Keratinocyte (primary cell): ENCODE measurements at regions not wholly inside any gene's neighbourhood (a gene's known extent, or its start where the extent isn't known, plus 50 kb on each side); places are given as distances from the start of the nearest gene placed in this dataset.

Source experiments
- DNase-seq: peaks from one replicate; pipeline ENCODE4 v3.0.0-alpha.2; 2011; ENCODE audit warnings: low read depth, missing footprints, low spot score
- FAIRE-seq: peaks from 2 replicates; lab custom pipeline; 2011; peaks lifted over from hg19 to GRCh38; lab: Jason Lieb, UNC
- H2AFZ ChIP-seq: 2 replicates; pipeline ENCODE4 v1.6.0; 2012; ENCODE audit warnings: low read length, control low read depth, inconsistent platforms; ENCODE audit not compliant: control insufficient read depth
- H3K27ac ChIP-seq: 2 replicates; pipeline ENCODE4 v1.5.1; 2011; ENCODE audit warnings: low read length; ENCODE audit not compliant: control insufficient read depth, insufficient read depth
- H3K27me3 ChIP-seq: 3 replicates; pipeline ENCODE4 v1.6.0; 2011; ENCODE audit warnings: low read length; ENCODE audit not compliant: control insufficient read depth, insufficient read depth; ENCODE audit errors: extremely low read depth
- H3K36me3 ChIP-seq, 2 experiments: 2 replicates in 1 of 2; 3 replicates in 1 of 2; pipeline ENCODE4 v1.5.1; 2011; ENCODE audit warnings: low read length in 2 of 2, mild to moderate bottlenecking in 1 of 2; ENCODE audit not compliant: control insufficient read depth in 2 of 2, insufficient read depth in 2 of 2; ENCODE audit errors: extremely low read depth in 1 of 2
- H3K4me1 ChIP-seq: 3 replicates; pipeline ENCODE4 v1.5.1; 2011; ENCODE audit warnings: low read length; ENCODE audit not compliant: control insufficient read depth, insufficient read depth; ENCODE audit errors: extremely low read depth
- H3K4me2 ChIP-seq: 3 replicates; pipeline ENCODE4 v1.6.0; 2011; ENCODE audit warnings: low read depth, low read length; ENCODE audit not compliant: control insufficient read depth, insufficient read depth; ENCODE audit errors: extremely low read depth
- H3K4me3 ChIP-seq, 3 experiments: fragments of 200-600 bp in 1 of 3; sonication (generic) in 1 of 3; 2 replicates in 2 of 3; 3 replicates in 1 of 3; pipeline ENCODE4 v1.5.1; 2011 to 2016; ENCODE audit warnings: low read length in 3 of 3, mild to moderate bottlenecking in 3 of 3, control low read depth in 2 of 3, inconsistent platforms in 1 of 3, low read depth in 1 of 3, mixed read lengths in 1 of 3, mixed run types in 1 of 3, moderate library complexity in 1 of 3; ENCODE audit not compliant: control insufficient read depth in 2 of 3, insufficient read depth in 2 of 3; ENCODE audit errors: extremely low read depth in 1 of 3
- H3K79me2 ChIP-seq: 2 replicates; pipeline ENCODE4 v1.6.0; 2012; ENCODE audit warnings: low read length; ENCODE audit not compliant: control insufficient read depth, insufficient read depth
- H3K9ac ChIP-seq: 3 replicates; pipeline ENCODE4 v1.6.0; 2011; ENCODE audit warnings: low read length; ENCODE audit not compliant: control insufficient read depth, insufficient read depth; ENCODE audit errors: extremely low read depth
- H3K9me1 ChIP-seq: 3 replicates; pipeline ENCODE4 v1.6.0; 2011; ENCODE audit warnings: low read length; ENCODE audit not compliant: control insufficient read depth, insufficient read depth; ENCODE audit errors: extremely low read depth
- H3K9me3 ChIP-seq: 2 replicates; pipeline ENCODE4 v1.5.1; 2012; ENCODE audit warnings: low read depth, low read length; ENCODE audit not compliant: control insufficient read depth
- H4K20me1 ChIP-seq: 3 replicates; pipeline ENCODE4 v1.6.0; 2011; ENCODE audit warnings: low read length; ENCODE audit not compliant: control insufficient read depth, insufficient read depth; ENCODE audit errors: extremely low read depth
- CTCF ChIP-seq, 3 experiments: IDR thresholded peaks in 1 of 3; conservative IDR thresholded peaks in 1 of 3; optimal IDR thresholded peaks in 1 of 3; 2 replicates in 2 of 3; 3 replicates in 1 of 3; pipeline versions ENCODE3 to v1.5.1; 2011; ENCODE audit warnings: low read length in 3 of 3, mild to moderate bottlenecking in 3 of 3, moderate library complexity in 2 of 3, control low read depth in 1 of 3, inconsistent platforms in 1 of 3; ENCODE audit not compliant: insufficient read depth in 2 of 3; ENCODE audit errors: extremely low read depth in 1 of 3
- EZH2 ChIP-seq: IDR thresholded peaks from one replicate; pipeline ENCODE4 v1.6.1; 2012; ENCODE audit warnings: inconsistent platforms, mild to moderate bottlenecking, low read length, moderate library complexity
- dilution Hi-C: fragments of 300-500 bp; cut with MboI; formaldehyde crosslinking; loops from one replicate; pipeline ENCODE4 v1.7.0; 2020; ENCODE audit warnings: low sequenced_read_pairs; ENCODE audit not compliant: extremely low pct_ligation_motif_present

- dilution Hi-C loops: no loop called here
- Histone ChIP-seq H3K27ac (no peak overlapping the region), H3K27me3 (no peaks in the 10 kb centered on the region), H3K79me2 (no peaks in the 10 kb centered on the region), H3K9ac (no peak overlapping the region), H3K36me3 (no peaks in the 10 kb centered on the region), H4K20me1 (no peaks in the 10 kb centered on the region), H3K4me3 (no peak overlapping the region), H3K9me3 (no peaks in the 10 kb centered on the region), H3K4me2 (no peak overlapping the region), H2AFZ (no peak overlapping the region), H3K9me1 (no peaks in the 10 kb centered on the region), H3K4me1 (no peaks in the 10 kb centered on the region)
- no peak for TF ChIP-seq CTCF (optimal IDR thresholded peaks at IDR 0.05 in 1 of 3, IDR thresholded peaks at IDR 0.05 in 1 of 3, conservative IDR thresholded peaks at IDR 0.05 in 1 of 3; ENCODE audit: extremely low read depth in 1 of 3, insufficient read depth in 2 of 3, low read length in 3 of 3)
- TF ChIP-seq EZH2: no peak
- FAIRE-seq (no peak), DNase-seq (no peak)
Measured at GRCh38 chr2:22628906-22629305, 756.1 kb upstream of the KLHL29 start.

GRCh38 chr2:22634167-22634566, 750.8 kb upstream of the KLHL29 start:
- FAIRE-seq (no peak), DNase-seq (no peak)
- Histone ChIP-seq H3K4me2 (no peak overlapping the region), H3K79me2 (no peaks in the 10 kb centered on the region), H2AFZ (no peak overlapping the region), H4K20me1 (no peaks in the 10 kb centered on the region), H3K9me3 (no peaks in the 10 kb centered on the region), H3K9ac (no peak overlapping the region), H3K4me1 (no peaks in the 10 kb centered on the region), H3K9me1 (no peaks in the 10 kb centered on the region), H3K27me3 (no peaks in the 10 kb centered on the region), H3K36me3 (no peaks in the 10 kb centered on the region), H3K4me3 (no peak overlapping the region), H3K27ac (no peak overlapping the region)
- TF ChIP-seq CTCF (optimal IDR thresholded peaks at IDR 0.05 in 1 of 3, IDR thresholded peaks at IDR 0.05 in 1 of 3, conservative IDR thresholded peaks at IDR 0.05 in 1 of 3; ENCODE audit: extremely low read depth in 1 of 3, insufficient read depth in 2 of 3, low read length in 3 of 3): no peak
- no peak for TF ChIP-seq EZH2
- dilution Hi-C loops: no loop called here
